ENCODE measurements at regions not wholly inside any gene's neighbourhood (a gene's known extent, or its start where the extent isn't known, plus 50 kb on each side); places are given as distances from the start of the nearest gene placed in this dataset.

DNA sequence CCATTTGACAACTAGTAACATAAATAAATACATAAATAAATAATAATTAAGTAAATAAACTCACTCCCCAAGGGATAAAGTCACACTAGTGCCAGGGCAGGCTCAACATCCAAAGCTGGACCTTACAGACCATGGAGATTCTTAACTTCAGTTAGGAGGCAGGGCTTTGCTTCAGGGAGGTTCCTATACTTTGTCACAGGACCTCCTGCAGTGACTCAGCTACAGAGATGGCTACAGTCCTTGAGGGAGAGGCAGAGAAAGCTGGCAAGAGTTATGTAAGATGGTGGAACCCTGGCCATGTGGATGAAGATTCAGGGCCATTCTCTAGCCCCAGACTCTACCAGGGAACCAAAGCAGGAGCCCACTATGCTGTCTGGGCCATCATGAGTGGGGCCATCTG, 74.1 kb upstream of the CADM1 start:
- TF ChIP-seq, protein P1, sequence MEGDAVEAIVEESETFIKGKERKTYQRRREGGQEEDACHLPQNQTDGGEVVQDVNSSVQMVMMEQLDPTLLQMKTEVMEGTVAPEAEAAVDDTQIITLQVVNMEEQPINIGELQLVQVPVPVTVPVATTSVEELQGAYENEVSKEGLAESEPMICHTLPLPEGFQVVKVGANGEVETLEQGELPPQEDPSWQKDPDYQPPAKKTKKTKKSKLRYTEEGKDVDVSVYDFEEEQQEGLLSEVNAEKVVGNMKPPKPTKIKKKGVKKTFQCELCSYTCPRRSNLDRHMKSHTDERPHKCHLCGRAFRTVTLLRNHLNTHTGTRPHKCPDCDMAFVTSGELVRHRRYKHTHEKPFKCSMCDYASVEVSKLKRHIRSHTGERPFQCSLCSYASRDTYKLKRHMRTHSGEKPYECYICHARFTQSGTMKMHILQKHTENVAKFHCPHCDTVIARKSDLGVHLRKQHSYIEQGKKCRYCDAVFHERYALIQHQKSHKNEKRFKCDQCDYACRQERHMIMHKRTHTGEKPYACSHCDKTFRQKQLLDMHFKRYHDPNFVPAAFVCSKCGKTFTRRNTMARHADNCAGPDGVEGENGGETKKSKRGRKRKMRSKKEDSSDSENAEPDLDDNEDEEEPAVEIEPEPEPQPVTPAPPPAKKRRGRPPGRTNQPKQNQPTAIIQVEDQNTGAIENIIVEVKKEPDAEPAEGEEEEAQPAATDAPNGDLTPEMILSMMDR (IDR thresholded peaks at IDR 0.05 in 4 of 5, conservative IDR thresholded peaks at IDR 0.05 in 1 of 5) = no peak
- TF ChIP-seq POLR2A (IDR thresholded peaks at IDR 0.05) = no peak

All from gastrocnemius medialis (tissue), 4 donors.